Tibial nerve (tissue), 4 donors: ENCODE measurements at regions not wholly inside any gene's neighbourhood (a gene's known extent, or its start where the extent isn't known, plus 50 kb on each side); places are given as distances from the start of the nearest gene placed in this dataset.

Experiments
- EP300 ChIP-seq, 2 donors: sonication (generic); formaldehyde crosslinking; IDR thresholded peaks; one replicate each; pipeline ENCODE4 v1.6.1; 2017; ENCODE audit warnings: antibody characterized with exemption in 2 of 2, mild to moderate bottlenecking in 1 of 2
- TF ChIP-seq, protein P1 (sequence below), 5 experiments: fragments of 200-600 bp in 3 of 5; fragments of 450-650 bp in 2 of 5; sonication (generic) in 3 of 5; IDR thresholded peaks; one replicate each; pipeline ENCODE4 v1.5.1; 2016 to 2019; ENCODE audit warnings: antibody characterized with exemption in 5 of 5, mild to moderate bottlenecking in 3 of 5, moderate library complexity in 2 of 5

DNA sequence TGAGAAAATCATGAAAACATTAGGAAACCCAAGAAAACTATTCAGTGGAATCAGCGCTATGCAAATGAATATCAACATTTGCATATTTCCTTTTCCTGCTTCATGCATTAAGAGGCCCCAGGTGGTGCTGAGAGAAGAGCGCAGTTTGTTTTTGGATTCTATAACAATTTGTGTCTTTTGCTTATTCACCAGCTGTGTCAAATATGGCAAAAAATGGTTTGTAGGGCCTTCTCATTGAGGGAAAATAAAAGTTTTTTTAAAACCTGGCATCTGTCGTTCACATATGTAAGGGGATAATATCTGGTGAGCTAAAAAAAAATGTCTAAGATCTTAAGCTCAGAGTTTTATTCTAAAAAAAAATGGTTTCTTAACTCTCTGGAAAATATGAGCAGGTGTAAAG is 122.5 kb upstream of the ROBO2 start:
- TF ChIP-seq, protein P1, sequence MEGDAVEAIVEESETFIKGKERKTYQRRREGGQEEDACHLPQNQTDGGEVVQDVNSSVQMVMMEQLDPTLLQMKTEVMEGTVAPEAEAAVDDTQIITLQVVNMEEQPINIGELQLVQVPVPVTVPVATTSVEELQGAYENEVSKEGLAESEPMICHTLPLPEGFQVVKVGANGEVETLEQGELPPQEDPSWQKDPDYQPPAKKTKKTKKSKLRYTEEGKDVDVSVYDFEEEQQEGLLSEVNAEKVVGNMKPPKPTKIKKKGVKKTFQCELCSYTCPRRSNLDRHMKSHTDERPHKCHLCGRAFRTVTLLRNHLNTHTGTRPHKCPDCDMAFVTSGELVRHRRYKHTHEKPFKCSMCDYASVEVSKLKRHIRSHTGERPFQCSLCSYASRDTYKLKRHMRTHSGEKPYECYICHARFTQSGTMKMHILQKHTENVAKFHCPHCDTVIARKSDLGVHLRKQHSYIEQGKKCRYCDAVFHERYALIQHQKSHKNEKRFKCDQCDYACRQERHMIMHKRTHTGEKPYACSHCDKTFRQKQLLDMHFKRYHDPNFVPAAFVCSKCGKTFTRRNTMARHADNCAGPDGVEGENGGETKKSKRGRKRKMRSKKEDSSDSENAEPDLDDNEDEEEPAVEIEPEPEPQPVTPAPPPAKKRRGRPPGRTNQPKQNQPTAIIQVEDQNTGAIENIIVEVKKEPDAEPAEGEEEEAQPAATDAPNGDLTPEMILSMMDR (IDR thresholded peaks at IDR 0.05), result no peak
- TF ChIP-seq EP300 (IDR thresholded peaks at IDR 0.05), result no peak
